ENCODE measurements at regions not wholly inside any gene's neighbourhood (a gene's known extent, or its start where the extent isn't known, plus 50 kb on each side); places are given as distances from the start of the nearest gene placed in this dataset.

- Histone ChIP-seq H3K36me3 (no peaks in the 10 kb centered on the region), H3K4me3 (no peak overlapping the region), H3K9me3 (no peaks in the 10 kb centered on the region), H3K4me1 (no peaks in the 10 kb centered on the region), H3K27me3 (no peaks in the 10 kb centered on the region), H3K27ac (no peak overlapping the region)
- ATAC-seq (no peak), DNase-seq (no peak)
- in situ Hi-C loops (cut with MboI; ENCODE audit: low sequenced_read_pairs in 4 of 4) (no loop called here), intact Hi-C loops (cut with DNase I; ENCODE audit: low total_unique reads) (no loop called here)
- TF ChIP-seq CTCF (IDR thresholded peaks at IDR 0.05 in 4 of 5, conservative IDR thresholded peaks at IDR 0.05 in 1 of 5) (no peak), POLR2A (IDR thresholded peaks at IDR 0.05) (no peak)
Measured at GRCh38 chr10:25786161-25786560, 147.9 kb upstream of the MYO3A start.

- no peaks in the 10 kb centered on the region for H3K9me3 ChIP-seq
- DNase-seq: no peak
- no peak for ATAC-seq
- in situ Hi-C loops (cut with MboI; ENCODE audit: low sequenced_read_pairs in 4 of 4): no loop called here
- no peaks in the 10 kb centered on the region for H3K4me1 ChIP-seq
- no peak for TF ChIP-seq CTCF (IDR thresholded peaks at IDR 0.05 in 4 of 5, conservative IDR thresholded peaks at IDR 0.05 in 1 of 5)
- TF ChIP-seq POLR2A (IDR thresholded peaks at IDR 0.05): no peak
- no peak overlapping the region for H3K4me3 ChIP-seq
- intact Hi-C loops (cut with DNase I; ENCODE audit: low total_unique reads): no loop called here
- H3K27ac ChIP-seq: no peak overlapping the region
- H3K27me3 ChIP-seq: no peaks in the 10 kb centered on the region
- no peaks in the 10 kb centered on the region for H3K36me3 ChIP-seq
Measured at GRCh38 chr10:25786899-25787298, 147.1 kb upstream of the MYO3A start.

- Histone ChIP-seq H3K27ac (no peak overlapping the region), H3K36me3 (no peaks in the 10 kb centered on the region), H3K9me3 (no peaks in the 10 kb centered on the region), H3K4me1 (no peaks in the 10 kb centered on the region), H3K4me3 (no peak overlapping the region), H3K27me3 (no peaks in the 10 kb centered on the region)
- DNase-seq (no peak), ATAC-seq (no peak)
- in situ Hi-C loops (cut with MboI; ENCODE audit: low sequenced_read_pairs in 4 of 4): no loop called here
- TF ChIP-seq POLR2A (IDR thresholded peaks at IDR 0.05) (no peak), CTCF (IDR thresholded peaks at IDR 0.05 in 4 of 5, conservative IDR thresholded peaks at IDR 0.05 in 1 of 5) (no peak)
- intact Hi-C loops (cut with DNase I; ENCODE audit: low total_unique reads): no loop called here
Measured at GRCh38 chr10:25797888-25798429, 136.1 kb upstream of the MYO3A start.

GRCh38 chr10:25804505-25804904 is 129.5 kb upstream of the MYO3A start:
- Histone ChIP-seq H3K36me3 (no peaks in the 10 kb centered on the region), H3K9me3 (no peaks in the 10 kb centered on the region), H3K27me3 (no peaks in the 10 kb centered on the region), H3K27ac (no peak overlapping the region), H3K4me3 (no peak overlapping the region), H3K4me1 (no peaks in the 10 kb centered on the region)
- no peak for DNase-seq
- in situ Hi-C loops (cut with MboI; ENCODE audit: low sequenced_read_pairs in 4 of 4) (no loop called here), intact Hi-C loops (cut with DNase I; ENCODE audit: low total_unique reads) (no loop called here)
- TF ChIP-seq CTCF (IDR thresholded peaks at IDR 0.05 in 4 of 5, conservative IDR thresholded peaks at IDR 0.05 in 1 of 5) (no peak), POLR2A (IDR thresholded peaks at IDR 0.05) (no peak)
- ATAC-seq: no peak

GRCh38 chr10:25805986-25806385 is 128.0 kb upstream of the MYO3A start:
- ATAC-seq (no peak), DNase-seq (no peak)
- H3K27ac ChIP-seq: no peak overlapping the region
- H3K9me3 ChIP-seq: no peaks in the 10 kb centered on the region
- no peak overlapping the region for H3K4me3 ChIP-seq
- TF ChIP-seq POLR2A (IDR thresholded peaks at IDR 0.05) (no peak), CTCF (IDR thresholded peaks at IDR 0.05 in 4 of 5, conservative IDR thresholded peaks at IDR 0.05 in 1 of 5) (no peak)
- in situ Hi-C loops (cut with MboI; ENCODE audit: low sequenced_read_pairs in 4 of 4): no loop called here
- intact Hi-C loops (cut with DNase I; ENCODE audit: low total_unique reads): no loop called here
- no peaks in the 10 kb centered on the region for H3K36me3 ChIP-seq
- no peaks in the 10 kb centered on the region for H3K4me1 ChIP-seq
- no peaks in the 10 kb centered on the region for H3K27me3 ChIP-seq
